ENCODE measurements at regions not wholly inside any gene's neighbourhood (a gene's known extent, or its start where the extent isn't known, plus 50 kb on each side); places are given as distances from the start of the nearest gene placed in this dataset.

- no peak for TF ChIP-seq JUND (IDR thresholded peaks at IDR 0.05; ENCODE audit: low read depth)
- in situ Hi-C loops (cut with HindIII; ENCODE audit: low pct_unique_long_range_greater_than_20kb, low sequenced_read_pairs), result no loop called here
- no peak for DNase-seq (ENCODE audit: low read depth in 1 of 2, low spot score in 1 of 2)
Measured at GRCh38 chr5:8114597-8115266, 245.8 kb downstream of the MTRR start.

GRCh38 chr5:8123559-8123958 lies 254.6 kb downstream of the MTRR start:
- in situ Hi-C loops (cut with HindIII; ENCODE audit: low pct_unique_long_range_greater_than_20kb, low sequenced_read_pairs), result no loop called here
- no peak for DNase-seq (ENCODE audit: low read depth in 1 of 2, low spot score in 1 of 2)
- no peak for TF ChIP-seq JUND (IDR thresholded peaks at IDR 0.05; ENCODE audit: low read depth)

GRCh38 chr5:8134609-8135008 lies 265.7 kb downstream of the MTRR start:
- no peak for DNase-seq (ENCODE audit: low read depth in 1 of 2, low spot score in 1 of 2)
- TF ChIP-seq JUND (IDR thresholded peaks at IDR 0.05; ENCODE audit: low read depth), result no peak
- in situ Hi-C loops (cut with HindIII; ENCODE audit: low pct_unique_long_range_greater_than_20kb, low sequenced_read_pairs), result no loop called here

- no peak for TF ChIP-seq JUND (IDR thresholded peaks at IDR 0.05; ENCODE audit: low read depth)
Measured at GRCh38 chr5:8135742-8136141, 266.8 kb downstream of the MTRR start.

GRCh38 chr5:8136271-8136670 lies 267.3 kb downstream of the MTRR start:
- in situ Hi-C loops (cut with HindIII; ENCODE audit: low pct_unique_long_range_greater_than_20kb, low sequenced_read_pairs), result no loop called here
- no peak for TF ChIP-seq JUND (IDR thresholded peaks at IDR 0.05; ENCODE audit: low read depth)
- no peak for DNase-seq (ENCODE audit: low read depth in 1 of 2, low spot score in 1 of 2)

More at GRCh38 chr5:8135742-8136141, 266.8 kb downstream of the MTRR start:
- no peak for DNase-seq (ENCODE audit: low read depth in 1 of 2, low spot score in 1 of 2)
- in situ Hi-C loops (cut with HindIII; ENCODE audit: low pct_unique_long_range_greater_than_20kb, low sequenced_read_pairs), result no loop called here

- TF ChIP-seq JUND (IDR thresholded peaks at IDR 0.05; ENCODE audit: low read depth), result no peak
- in situ Hi-C loops (cut with HindIII; ENCODE audit: low pct_unique_long_range_greater_than_20kb, low sequenced_read_pairs), result no loop called here
Measured at GRCh38 chr5:8137941-8138550, 269.1 kb downstream of the MTRR start.

GRCh38 chr5:8138884-8139283 lies 269.9 kb downstream of the MTRR start:
- TF ChIP-seq JUND (IDR thresholded peaks at IDR 0.05; ENCODE audit: low read depth), result no peak
- in situ Hi-C loops (cut with HindIII; ENCODE audit: low pct_unique_long_range_greater_than_20kb, low sequenced_read_pairs), result no loop called here
- no peak for DNase-seq (ENCODE audit: low read depth in 1 of 2, low spot score in 1 of 2)

More at GRCh38 chr5:8137941-8138550, 269.1 kb downstream of the MTRR start:
- no peak for DNase-seq (ENCODE audit: low read depth in 1 of 2, low spot score in 1 of 2)

- in situ Hi-C loops (cut with HindIII; ENCODE audit: low pct_unique_long_range_greater_than_20kb, low sequenced_read_pairs), result no loop called here
- DNase-seq (ENCODE audit: low read depth in 1 of 2, low spot score in 1 of 2), result no peak
- TF ChIP-seq JUND (IDR thresholded peaks at IDR 0.05; ENCODE audit: low read depth), result no peak
Measured at GRCh38 chr5:8150791-8151190, 281.8 kb downstream of the MTRR start.

GRCh38 chr5:8156706-8157105 lies 287.8 kb downstream of the MTRR start:
- DNase-seq (ENCODE audit: low read depth in 1 of 2, low spot score in 1 of 2), result no peak
- TF ChIP-seq JUND (IDR thresholded peaks at IDR 0.05; ENCODE audit: low read depth), result no peak
- in situ Hi-C loops (cut with HindIII; ENCODE audit: low pct_unique_long_range_greater_than_20kb, low sequenced_read_pairs), result no loop called here

- no peak for TF ChIP-seq JUND (IDR thresholded peaks at IDR 0.05; ENCODE audit: low read depth)
- DNase-seq (ENCODE audit: low read depth in 1 of 2, low spot score in 1 of 2), result no peak
- in situ Hi-C loops (cut with HindIII; ENCODE audit: low pct_unique_long_range_greater_than_20kb, low sequenced_read_pairs), result no loop called here
Measured at GRCh38 chr5:8157320-8157822, 288.4 kb downstream of the MTRR start.

- no peak for TF ChIP-seq JUND (IDR thresholded peaks at IDR 0.05; ENCODE audit: low read depth)
Measured at GRCh38 chr5:8176101-8176693, 307.2 kb downstream of the MTRR start.

GRCh38 chr5:8184455-8185063 lies 315.6 kb downstream of the MTRR start:
- in situ Hi-C loops (cut with HindIII; ENCODE audit: low pct_unique_long_range_greater_than_20kb, low sequenced_read_pairs), result no loop called here
- no peak for TF ChIP-seq JUND (IDR thresholded peaks at IDR 0.05; ENCODE audit: low read depth)
- DNase-seq (ENCODE audit: low read depth in 1 of 2, low spot score in 1 of 2), result peak in 1 of 2 experiments; percentile 37

More at GRCh38 chr5:8176101-8176693, 307.2 kb downstream of the MTRR start:
- in situ Hi-C loops (cut with HindIII; ENCODE audit: low pct_unique_long_range_greater_than_20kb, low sequenced_read_pairs), result no loop called here
- no peak for DNase-seq (ENCODE audit: low read depth in 1 of 2, low spot score in 1 of 2)

- DNase-seq (ENCODE audit: low read depth in 1 of 2, low spot score in 1 of 2), result no peak
- TF ChIP-seq JUND (IDR thresholded peaks at IDR 0.05; ENCODE audit: low read depth), result no peak
- in situ Hi-C loops (cut with HindIII; ENCODE audit: low pct_unique_long_range_greater_than_20kb, low sequenced_read_pairs), result no loop called here
Measured at GRCh38 chr5:8185852-8186251, 316.9 kb downstream of the MTRR start.
